ENCODE measurements at regions not wholly inside any gene's neighbourhood (a gene's known extent, or its start where the extent isn't known, plus 50 kb on each side); places are given as distances from the start of the nearest gene placed in this dataset.

GRCh38 chr3:67712259-67712658 lies 57.8 kb upstream of the SUCLG2 start:
- Histone ChIP-seq H3K27ac (no peak overlapping the region), H3K9me3 (no peaks in the 10 kb centered on the region), H3K4me3 (no peak overlapping the region), H3K36me3 (no peaks in the 10 kb centered on the region), H3K4me1 (no peaks in the 10 kb centered on the region), H3K27me3 (no peaks in the 10 kb centered on the region)
- TF ChIP-seq CTCF (IDR thresholded peaks at IDR 0.05) = no peak
- no peak for TF ChIP-seq POLR2AphosphoS5 (IDR thresholded peaks at IDR 0.05)
- TF ChIP-seq POLR2A (IDR thresholded peaks at IDR 0.05) = no peak
- TF ChIP-seq EP300 (IDR thresholded peaks at IDR 0.05) = no peak
- intact Hi-C loops (cut with DNase I; ENCODE audit: low total_unique reads) = no loop called here
- DNase-seq = no peak

- H3K27ac ChIP-seq = no peak overlapping the region
- no peak overlapping the region for H3K4me3 ChIP-seq
- H3K4me1 ChIP-seq = peaks cover 0 to 6% (median 2%) of the 10 kb centered on the region in 4 donors
- H3K9me3 ChIP-seq = no peaks in the 10 kb centered on the region
- DNase-seq = no peak
- no peaks in the 10 kb centered on the region for H3K36me3 ChIP-seq
- intact Hi-C loops (cut with DNase I; ENCODE audit: low total_unique reads) = no loop called here
- H3K27me3 ChIP-seq = no peaks in the 10 kb centered on the region
- TF ChIP-seq POLR2AphosphoS5 (IDR thresholded peaks at IDR 0.05) (no peak), EP300 (IDR thresholded peaks at IDR 0.05) (no peak), CTCF (IDR thresholded peaks at IDR 0.05) (no peak), POLR2A (IDR thresholded peaks at IDR 0.05) (no peak)
Measured at GRCh38 chr3:67710396-67710795, 56.0 kb upstream of the SUCLG2 start.

DNA sequence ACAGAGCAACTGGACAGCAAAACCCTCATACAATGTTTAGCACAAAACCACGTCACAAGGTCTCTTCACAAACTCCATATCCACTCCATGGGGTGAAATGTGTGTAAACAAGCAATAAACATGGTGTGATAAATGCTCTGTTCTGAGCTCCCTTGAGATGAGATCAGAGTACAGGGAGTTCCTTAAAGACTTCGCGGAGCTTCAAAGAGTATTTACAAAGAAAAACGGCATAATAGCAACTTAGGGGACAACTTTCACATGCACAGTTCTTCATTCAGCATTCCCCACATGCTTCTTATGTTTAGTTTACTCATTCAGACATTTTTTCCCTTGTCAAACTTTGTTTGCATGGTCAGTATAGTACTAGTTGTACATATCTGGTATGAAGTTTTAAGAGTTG lies 52.5 kb upstream of the SUCLG2 start:
- DNase-seq = no peak

GRCh38 chr3:67704322-67704721 lies 49.9 kb upstream of the SUCLG2 start:
- H3K27me3 ChIP-seq = no peaks in the 10 kb centered on the region
- no peaks in the 10 kb centered on the region for H3K9me3 ChIP-seq
- 75 to 82% (median 81%) methylated on average over 4 of the region's 4 CpGs for WGBS, 5 donors
- no peaks in the 10 kb centered on the region for H3K36me3 ChIP-seq
- TF ChIP-seq POLR2AphosphoS5 (IDR thresholded peaks at IDR 0.05) (no peak), CTCF (IDR thresholded peaks at IDR 0.05) (no peak), POLR2A (IDR thresholded peaks at IDR 0.05) (no peak), EP300 (IDR thresholded peaks at IDR 0.05) (no peak)
- peaks cover 0 to 6% (median 2%) of the 10 kb centered on the region in 4 donors for H3K4me1 ChIP-seq
- H3K4me3 ChIP-seq = no peak overlapping the region
- no peak overlapping the region for H3K27ac ChIP-seq
- intact Hi-C loops (cut with DNase I; ENCODE audit: low total_unique reads) = no loop called here
- no peak for DNase-seq

More for the DNA sequence above, 52.5 kb upstream of the SUCLG2 start:
- no peaks in the 10 kb centered on the region for H3K36me3 ChIP-seq
- H3K27me3 ChIP-seq = no peaks in the 10 kb centered on the region
- WGBS, 5 donors = 44 to 54% (median 48%) methylated on average over 4 of the region's 4 CpGs
- H3K27ac ChIP-seq = no peak overlapping the region
- no peak overlapping the region for H3K4me3 ChIP-seq
- no peaks in the 10 kb centered on the region for H3K9me3 ChIP-seq
- TF ChIP-seq CTCF (IDR thresholded peaks at IDR 0.05) (no peak), EP300 (IDR thresholded peaks at IDR 0.05) (no peak), POLR2AphosphoS5 (IDR thresholded peaks at IDR 0.05) (no peak), POLR2A (IDR thresholded peaks at IDR 0.05) (no peak)
- intact Hi-C loops (cut with DNase I; ENCODE audit: low total_unique reads) = no loop called here
- peaks cover 0 to 6% (median 2%) of the 10 kb centered on the region in 4 donors for H3K4me1 ChIP-seq

Small RNA genes in the stretch of these regions (small RNA-seq; reads per million reads assigned to genes)
- 0 reads per million in 4 donors for gene AC107626.1
